Skeletal muscle tissue (tissue), 3 donors: ENCODE measurements at regions not wholly inside any gene's neighbourhood (a gene's known extent, or its start where the extent isn't known, plus 50 kb on each side); places are given as distances from the start of the nearest gene placed in this dataset.
A peak's percentile ranks its signal among the peaks of the same experiment; 100 is the strongest.

Experiments used
- H3K27ac ChIP-seq: one replicate; pipeline ENCODE4 v1.7.0; 2013; ENCODE audit warnings: mild to moderate bottlenecking, low read depth, low read length, inconsistent platforms
- H3K27me3 ChIP-seq, 3 donors: one replicate each; pipeline ENCODE4 v1.7.0; 2013; ENCODE audit warnings: low read length in 3 of 3; ENCODE audit not compliant: control insufficient read depth in 3 of 3, insufficient read depth in 3 of 3
- H3K36me3 ChIP-seq, 3 donors: one replicate each; pipeline ENCODE4 v1.7.0; 2013; ENCODE audit warnings: low read length in 3 of 3; ENCODE audit not compliant: control insufficient read depth in 3 of 3, insufficient read depth in 3 of 3
- H3K4me1 ChIP-seq, 3 donors: one replicate each; pipeline ENCODE4 v1.7.0; 2013; ENCODE audit warnings: low read length in 3 of 3, mild to moderate bottlenecking in 3 of 3; ENCODE audit not compliant: control insufficient read depth in 3 of 3, insufficient read depth in 3 of 3
- H3K4me3 ChIP-seq, 3 donors: one replicate each; pipeline ENCODE4 v1.7.0; 2013; ENCODE audit warnings: low read length in 3 of 3
- H3K9ac ChIP-seq, 3 donors: one replicate each; pipeline ENCODE4 v1.7.0; 2013; ENCODE audit warnings: low read length in 3 of 3, mild to moderate bottlenecking in 3 of 3, moderate library complexity in 2 of 3, low read depth in 1 of 3
- H3K9me3 ChIP-seq, 3 donors: one replicate each; pipeline ENCODE4 v1.7.0; 2013; ENCODE audit warnings: low read length in 3 of 3; ENCODE audit not compliant: control insufficient read depth in 3 of 3
- donor health status: Osteomylitis.

- no peak overlapping the region for H3K4me3 ChIP-seq
- H3K9ac ChIP-seq: no peak overlapping the region
- peaks cover 0 to 5% (median 0%) of the 10 kb centered on the region in 3 donors for H3K27me3 ChIP-seq
- H3K9me3 ChIP-seq: no peaks in the 10 kb centered on the region
- no peak overlapping the region for H3K27ac ChIP-seq
- H3K36me3 ChIP-seq: no peaks in the 10 kb centered on the region
- peaks cover 0 to 8% (median 2%) of the 10 kb centered on the region in 3 donors for H3K4me1 ChIP-seq
Measured at GRCh38 chr17:62899361-62899760, 66.7 kb upstream of the TANC2 start.

- Histone ChIP-seq H3K9me3 (no peaks in the 10 kb centered on the region), H3K27me3 (peaks cover 0 to 5% (median 0%) of the 10 kb centered on the region in 3 donors), H3K9ac (no peak overlapping the region), H3K4me3 (peak overlapping the region in 1 of 3 donors; percentile 3), H3K36me3 (no peaks in the 10 kb centered on the region), H3K4me1 (peaks cover 0 to 8% (median 2%) of the 10 kb centered on the region in 3 donors), H3K27ac (no peak overlapping the region)
Measured at GRCh38 chr17:62898239-62898864, 67.7 kb upstream of the TANC2 start.

DNA sequence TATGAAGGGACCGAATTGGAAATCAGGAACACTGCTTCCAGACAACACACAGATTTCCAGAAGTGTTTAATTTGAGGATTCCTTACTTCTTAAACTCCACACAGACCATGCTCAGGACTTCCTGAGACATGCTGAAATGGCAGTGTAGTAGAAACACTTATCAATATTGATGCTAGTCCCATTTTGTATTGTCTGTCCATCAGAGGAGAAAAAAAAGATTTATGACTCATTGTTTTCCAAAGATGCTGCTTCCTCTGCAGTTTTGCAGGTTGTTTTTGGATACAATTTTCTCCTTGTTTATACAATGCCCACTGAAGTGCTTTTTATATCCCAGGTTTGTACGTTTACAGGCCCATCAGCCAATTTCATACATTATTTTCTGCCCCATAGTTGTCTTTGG is 68.3 kb upstream of the TANC2 start:
- Histone ChIP-seq H3K9ac (no peak overlapping the region), H3K27ac (no peak overlapping the region), H3K4me3 (no peak overlapping the region)

GRCh38 chr17:62895320-62896301 is 70.4 kb upstream of the TANC2 start:
- H3K4me1 ChIP-seq: peaks cover 0 to 8% (median 5%) of the 10 kb centered on the region in 3 donors
- no peaks in the 10 kb centered on the region for H3K9me3 ChIP-seq
- no peaks in the 10 kb centered on the region for H3K36me3 ChIP-seq
- peaks cover 0 to 5% (median 0%) of the 10 kb centered on the region in 3 donors for H3K27me3 ChIP-seq
- H3K9ac ChIP-seq: no peak overlapping the region
- H3K4me3 ChIP-seq: no peak overlapping the region
- no peak overlapping the region for H3K27ac ChIP-seq

More for the DNA sequence above, 68.3 kb upstream of the TANC2 start:
- H3K27me3 ChIP-seq: peaks cover 0 to 5% (median 0%) of the 10 kb centered on the region in 3 donors
- H3K9me3 ChIP-seq: no peaks in the 10 kb centered on the region
- H3K4me1 ChIP-seq: peaks cover 0 to 8% (median 5%) of the 10 kb centered on the region in 3 donors
- H3K36me3 ChIP-seq: no peaks in the 10 kb centered on the region

DNA sequence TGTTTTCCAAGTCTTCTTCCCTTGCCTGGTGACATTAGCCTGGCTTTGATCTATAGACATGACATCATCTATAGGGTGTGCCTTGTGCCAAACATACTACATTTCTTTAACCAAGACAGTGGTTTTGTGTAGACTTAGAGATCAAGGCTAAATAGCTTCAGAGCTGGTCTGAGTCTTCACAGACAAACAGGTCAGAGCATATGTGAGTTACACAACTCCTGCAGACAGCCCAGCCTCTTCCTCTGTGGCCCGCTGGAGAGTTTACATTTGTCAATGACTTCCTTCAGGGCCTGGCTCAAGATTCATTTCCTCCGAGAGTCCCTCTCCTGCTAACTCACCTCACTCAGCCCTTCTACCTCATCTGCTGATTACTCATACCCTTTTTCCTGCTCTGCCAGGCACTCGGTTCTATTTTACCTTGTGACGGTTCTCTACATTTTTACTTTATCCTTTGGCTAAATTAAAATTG is 73.1 kb upstream of the TANC2 start:
- peaks cover 0 to 5% (median 5%) of the 10 kb centered on the region in 3 donors for H3K4me1 ChIP-seq
- H3K27ac ChIP-seq: no peak overlapping the region
- H3K27me3 ChIP-seq: peaks cover 0 to 5% (median 0%) of the 10 kb centered on the region in 3 donors
- no peaks in the 10 kb centered on the region for H3K9me3 ChIP-seq
- H3K9ac ChIP-seq: no peak overlapping the region
- no peaks in the 10 kb centered on the region for H3K36me3 ChIP-seq
- H3K4me3 ChIP-seq: no peak overlapping the region

- Histone ChIP-seq H3K9me3 (no peaks in the 10 kb centered on the region), H3K27ac (no peak overlapping the region), H3K36me3 (no peaks in the 10 kb centered on the region), H3K4me3 (no peak overlapping the region), H3K4me1 (peaks cover 0 to 5% (median 5%) of the 10 kb centered on the region in 3 donors), H3K9ac (no peak overlapping the region), H3K27me3 (peaks cover 0 to 5% (median 0%) of the 10 kb centered on the region in 3 donors)
Measured at GRCh38 chr17:62892061-62892675, 73.9 kb upstream of the TANC2 start.

DNA sequence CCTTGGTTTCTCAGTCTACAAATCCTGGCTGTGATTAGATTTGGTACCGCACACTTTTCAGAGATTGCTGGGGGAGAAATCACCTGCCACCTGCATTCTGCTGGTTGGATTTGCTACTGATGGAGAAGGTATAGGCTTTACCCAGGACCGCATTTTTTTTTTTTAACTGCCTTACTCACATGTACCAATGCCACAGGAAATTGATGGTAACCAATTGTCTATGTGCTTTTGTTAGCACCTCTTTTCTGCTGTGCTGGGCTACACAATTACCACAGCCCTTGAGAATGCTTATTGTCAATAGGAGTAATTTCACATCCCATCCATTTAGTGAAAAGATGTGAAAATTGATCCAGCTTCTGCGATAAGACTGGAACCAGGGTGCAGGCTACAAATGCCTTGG is 74.4 kb upstream of the TANC2 start:
- no peak overlapping the region for H3K9ac ChIP-seq
- H3K27me3 ChIP-seq: peaks cover 0 to 5% (median 0%) of the 10 kb centered on the region in 3 donors
- no peak overlapping the region for H3K4me3 ChIP-seq
- H3K4me1 ChIP-seq: peaks cover 0 to 5% (median 5%) of the 10 kb centered on the region in 3 donors
- H3K36me3 ChIP-seq: no peaks in the 10 kb centered on the region
- no peaks in the 10 kb centered on the region for H3K9me3 ChIP-seq
- no peak overlapping the region for H3K27ac ChIP-seq

DNA sequence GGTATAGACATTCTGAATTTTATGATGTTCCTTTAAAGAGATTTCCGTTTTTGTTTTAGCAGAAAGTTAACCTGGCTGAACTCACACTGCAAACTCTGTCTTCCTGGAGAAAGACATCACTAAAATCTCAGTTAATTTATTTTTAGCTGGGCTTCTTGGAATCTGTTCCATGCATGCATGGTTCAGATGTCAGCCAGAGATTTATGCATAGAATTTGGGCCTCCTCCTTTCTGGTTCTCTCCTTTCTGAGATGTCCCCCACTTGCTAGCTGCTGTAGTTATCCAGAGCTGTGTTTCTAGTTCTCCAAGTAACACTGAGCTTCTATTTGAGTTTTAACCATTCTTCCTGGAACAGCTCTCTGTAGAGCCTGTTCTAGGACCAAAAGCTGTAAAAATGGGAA is 77.3 kb upstream of the TANC2 start:
- no peaks in the 10 kb centered on the region for H3K27me3 ChIP-seq
- no peak overlapping the region for H3K4me3 ChIP-seq
- H3K36me3 ChIP-seq: no peaks in the 10 kb centered on the region
- H3K9ac ChIP-seq: no peak overlapping the region
- H3K4me1 ChIP-seq: peaks cover 0 to 4% (median 0%) of the 10 kb centered on the region in 3 donors
- no peak overlapping the region for H3K27ac ChIP-seq
- H3K9me3 ChIP-seq: no peaks in the 10 kb centered on the region

- Histone ChIP-seq H3K4me3 (no peak overlapping the region), H3K9me3 (no peaks in the 10 kb centered on the region), H3K36me3 (no peaks in the 10 kb centered on the region), H3K27ac (no peak overlapping the region), H3K9ac (no peak overlapping the region), H3K27me3 (no peaks in the 10 kb centered on the region), H3K4me1 (peaks cover 0 to 4% (median 0%) of the 10 kb centered on the region in 3 donors)
Measured at GRCh38 chr17:62888148-62888547, 77.9 kb upstream of the TANC2 start.
